ENCODE measurements at regions not wholly inside any gene's neighbourhood (a gene's known extent, or its start where the extent isn't known, plus 50 kb on each side); places are given as distances from the start of the nearest gene placed in this dataset.
"Not testable (repeated sequence)": the region's sequence is repeated elsewhere in the genome, so short reads cannot be mapped to it uniquely, and the experiment has no call there.

DNA sequence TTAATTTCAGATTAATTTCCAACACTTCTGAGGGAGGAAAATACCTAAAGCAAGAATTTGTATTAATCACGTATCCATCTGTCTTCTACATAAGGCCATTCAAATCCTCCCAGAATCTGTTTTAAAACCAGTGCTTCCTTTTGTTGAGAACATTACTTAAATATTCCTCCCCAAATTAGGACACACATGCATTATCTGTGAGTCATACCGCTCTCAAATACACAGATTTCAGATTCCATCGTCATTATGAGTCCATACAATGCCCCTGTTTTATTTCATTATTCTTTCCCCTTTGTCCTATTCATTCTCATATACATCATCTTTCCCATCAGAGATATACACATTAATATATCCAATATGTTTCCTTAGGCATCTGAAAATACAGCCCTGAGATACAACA is 57.3 kb upstream of the PRSS12 start:
- DNase-seq (ENCODE audit: low read depth): no peak

DNA sequence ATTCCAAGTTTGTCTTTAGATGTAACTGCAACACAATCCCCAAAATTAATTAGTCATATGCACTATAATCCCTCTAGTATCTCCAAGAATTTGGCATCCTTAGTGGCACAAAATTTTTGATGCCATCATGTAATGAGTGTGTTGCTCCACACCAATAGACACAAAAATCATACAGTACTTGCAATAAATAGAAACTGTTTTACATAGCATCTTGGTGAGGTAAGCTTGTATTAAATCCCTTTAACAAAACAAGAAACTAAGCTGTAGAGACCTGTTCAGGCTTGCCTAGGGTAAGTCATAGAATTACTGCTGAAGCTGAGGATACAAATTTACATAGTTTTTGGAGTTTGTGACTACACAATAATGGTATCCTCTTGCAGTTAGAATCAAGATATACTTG is 64.5 kb upstream of the PRSS12 start:
- no peak for DNase-seq (ENCODE audit: low read depth)

DNA sequence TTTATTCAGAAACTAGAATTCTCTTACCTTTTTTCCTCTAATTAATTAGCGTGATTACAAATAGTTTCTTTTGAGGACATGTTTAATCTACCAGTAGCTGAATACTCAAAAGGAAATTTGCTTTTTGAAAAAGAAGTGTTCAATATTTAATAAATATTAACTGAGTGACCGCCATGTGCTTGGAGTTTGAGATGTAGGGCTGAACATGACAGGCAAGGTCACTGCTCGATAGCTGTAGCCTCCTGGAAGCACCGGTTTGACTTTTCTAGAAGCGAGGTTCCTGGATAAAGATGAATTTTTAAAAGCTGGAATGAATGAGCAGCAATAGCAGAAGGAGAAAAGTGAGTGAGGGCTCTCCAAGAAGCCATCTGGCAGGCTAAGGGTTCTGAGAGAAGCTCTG is 65.0 kb upstream of the PRSS12 start:
- not testable (repeated sequence) for DNase-seq (ENCODE audit: low read depth)

DNA sequence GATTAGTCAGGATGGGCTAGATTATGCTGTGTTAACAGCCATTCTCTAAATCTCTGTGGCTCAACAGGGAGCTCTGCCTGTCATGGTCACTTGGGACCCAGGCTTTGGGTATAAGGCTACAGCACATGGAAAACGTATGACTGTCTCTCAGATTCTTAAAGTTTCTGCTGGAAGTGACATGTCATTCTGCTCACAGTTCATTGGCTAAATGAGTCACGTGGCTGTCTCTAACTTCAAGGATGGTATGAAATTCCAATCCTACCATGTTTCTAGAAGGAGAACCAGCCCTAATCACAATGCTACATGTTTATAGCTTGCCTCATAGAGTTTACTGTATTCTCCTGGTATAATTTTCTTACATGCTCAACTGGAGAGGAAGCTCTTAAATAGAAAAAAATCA is 65.6 kb upstream of the PRSS12 start:
- not testable (repeated sequence) for DNase-seq (ENCODE audit: low read depth)

DNA sequence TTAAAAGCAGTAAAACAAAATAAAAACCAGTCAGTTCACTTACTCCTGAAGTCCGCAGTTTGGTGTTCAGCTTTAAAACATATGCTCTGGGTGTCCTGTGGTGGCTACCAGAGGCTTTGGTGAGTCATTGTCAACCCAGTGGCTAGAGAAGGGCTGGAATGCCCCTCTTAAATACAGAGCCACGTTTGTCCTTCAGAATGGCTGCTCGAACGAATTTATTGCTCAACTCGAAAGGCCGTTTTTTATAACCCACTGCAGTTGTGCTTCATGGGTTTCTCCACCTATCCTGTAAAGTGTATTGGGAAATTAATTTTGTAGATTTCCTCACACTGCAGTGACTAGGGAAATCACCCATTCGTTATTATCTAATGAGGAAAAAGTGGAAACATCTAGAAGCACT is 66.8 kb upstream of the PRSS12 start:
- not testable (repeated sequence) for DNase-seq (ENCODE audit: low read depth)

DNA sequence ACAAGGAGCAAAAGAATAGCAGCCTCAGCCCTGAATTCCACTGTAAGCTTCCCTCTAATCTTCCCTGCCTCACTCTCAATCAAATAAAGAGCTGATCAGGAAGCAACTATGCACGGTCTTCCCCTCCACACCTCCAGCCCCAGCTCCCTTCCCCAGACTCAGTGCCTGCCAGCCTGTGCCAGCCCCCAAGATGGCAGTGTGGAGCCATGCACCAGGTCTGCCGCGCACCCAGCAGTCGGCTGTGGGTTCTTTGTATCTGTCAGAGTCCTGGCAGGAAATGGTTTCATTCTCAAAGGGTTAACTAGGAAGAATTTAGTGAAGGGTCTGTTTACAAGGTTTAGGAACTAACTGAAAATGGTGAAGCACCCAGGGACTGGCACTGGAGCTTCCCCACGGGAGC is 71.3 kb upstream of the PRSS12 start:
- DNase-seq (ENCODE audit: low read depth): not testable (repeated sequence)

DNA sequence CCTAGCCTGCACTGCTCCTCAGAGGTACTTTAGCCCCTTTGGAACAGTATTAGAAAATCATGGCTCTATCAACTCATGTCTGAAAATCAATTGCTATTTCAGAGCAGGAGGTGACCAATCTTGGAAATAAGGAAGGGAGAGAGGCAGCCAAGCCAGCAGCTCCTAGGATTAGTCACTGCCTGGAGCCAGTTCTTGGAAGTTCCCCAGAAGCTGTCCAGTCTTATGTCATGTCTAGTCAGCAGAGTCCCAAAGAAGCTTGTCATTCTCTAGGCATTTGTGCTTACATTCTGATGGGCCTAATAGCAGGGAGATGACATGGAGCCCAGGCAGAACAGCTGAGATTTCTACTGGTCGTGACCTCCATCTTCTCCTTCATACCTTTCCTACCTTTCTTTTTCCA is 76.1 kb upstream of the PRSS12 start:
- DNase-seq (ENCODE audit: low read depth): not testable (repeated sequence)

DNA sequence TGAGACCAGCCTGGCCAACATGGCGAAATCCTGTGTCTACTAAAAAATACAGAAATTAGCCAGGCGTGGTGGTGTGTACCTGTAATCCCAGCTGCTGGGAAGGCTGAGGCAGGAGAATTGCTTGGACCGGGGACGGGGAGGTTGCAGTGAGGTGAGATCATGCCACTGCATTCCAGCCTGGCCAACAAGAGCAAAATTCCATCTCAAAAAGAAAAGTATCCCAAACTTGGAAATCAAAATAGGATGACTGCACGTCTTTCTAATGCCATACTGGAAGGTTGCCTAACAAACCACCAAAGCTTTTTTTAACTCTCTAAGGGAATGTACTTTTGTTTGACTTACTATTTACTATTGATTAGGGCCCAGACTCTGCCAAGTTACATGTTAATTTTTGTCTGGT is 79.6 kb upstream of the PRSS12 start:
- DNase-seq (ENCODE audit: low read depth): not testable (repeated sequence)

DNA sequence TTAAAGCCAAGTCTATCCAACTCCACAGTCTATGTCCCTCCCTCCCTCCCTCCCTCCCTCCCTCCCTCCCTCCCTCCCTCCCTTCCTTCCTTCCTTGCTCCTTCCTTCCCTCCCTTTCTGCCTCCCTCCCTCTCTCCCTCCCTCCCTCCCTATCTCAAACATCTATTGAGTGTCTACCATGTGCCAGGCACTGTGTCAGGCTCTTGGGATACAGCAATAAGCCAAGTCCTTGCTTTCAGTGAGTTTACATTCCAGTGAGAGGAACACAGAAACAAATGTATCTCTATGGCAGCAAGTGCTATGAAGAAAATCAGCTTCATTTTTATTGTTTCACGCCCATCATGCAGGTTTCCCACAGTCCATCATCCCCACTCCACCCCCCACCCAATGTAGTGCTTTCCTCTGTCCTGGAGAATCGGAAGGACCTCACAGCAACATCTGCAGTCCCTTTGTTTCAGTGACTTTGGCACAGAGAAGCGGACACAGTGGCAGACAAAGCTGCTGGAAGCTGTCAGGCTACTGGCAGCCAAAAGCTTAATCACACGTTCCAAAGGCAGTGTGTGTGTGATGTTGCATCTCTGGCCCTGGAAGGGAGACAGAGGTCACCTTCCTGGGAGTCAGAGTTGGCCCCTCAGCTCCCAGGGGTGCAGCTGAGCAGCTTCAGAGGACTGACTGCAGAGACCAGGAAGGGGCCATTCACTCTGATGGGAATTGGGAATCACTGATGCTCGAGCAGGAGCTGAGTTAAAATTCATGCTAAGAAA is 81.0 kb upstream of the PRSS12 start:
- DNase-seq (ENCODE audit: low read depth): not testable (repeated sequence)

DNA sequence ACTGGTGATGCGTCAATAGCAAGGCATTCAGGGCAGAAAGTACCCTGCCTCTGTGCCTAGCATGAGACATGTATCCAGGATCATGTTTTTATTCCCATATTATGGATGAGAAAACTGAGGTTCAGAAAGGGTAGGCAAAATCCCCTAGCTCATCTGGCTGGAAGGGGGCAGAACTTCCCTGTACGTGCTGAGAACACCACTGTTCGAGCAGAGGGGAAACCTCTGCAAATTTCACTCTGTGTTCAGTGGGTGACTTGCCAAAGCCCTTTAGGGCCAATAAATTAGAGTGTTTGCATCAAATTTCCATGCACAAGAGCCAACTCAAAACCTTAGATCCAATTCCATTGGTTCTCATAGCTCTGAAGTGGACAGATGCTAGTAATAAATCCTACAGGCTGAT is 82.6 kb upstream of the PRSS12 start:
- not testable (repeated sequence) for DNase-seq (ENCODE audit: low read depth)

DNA sequence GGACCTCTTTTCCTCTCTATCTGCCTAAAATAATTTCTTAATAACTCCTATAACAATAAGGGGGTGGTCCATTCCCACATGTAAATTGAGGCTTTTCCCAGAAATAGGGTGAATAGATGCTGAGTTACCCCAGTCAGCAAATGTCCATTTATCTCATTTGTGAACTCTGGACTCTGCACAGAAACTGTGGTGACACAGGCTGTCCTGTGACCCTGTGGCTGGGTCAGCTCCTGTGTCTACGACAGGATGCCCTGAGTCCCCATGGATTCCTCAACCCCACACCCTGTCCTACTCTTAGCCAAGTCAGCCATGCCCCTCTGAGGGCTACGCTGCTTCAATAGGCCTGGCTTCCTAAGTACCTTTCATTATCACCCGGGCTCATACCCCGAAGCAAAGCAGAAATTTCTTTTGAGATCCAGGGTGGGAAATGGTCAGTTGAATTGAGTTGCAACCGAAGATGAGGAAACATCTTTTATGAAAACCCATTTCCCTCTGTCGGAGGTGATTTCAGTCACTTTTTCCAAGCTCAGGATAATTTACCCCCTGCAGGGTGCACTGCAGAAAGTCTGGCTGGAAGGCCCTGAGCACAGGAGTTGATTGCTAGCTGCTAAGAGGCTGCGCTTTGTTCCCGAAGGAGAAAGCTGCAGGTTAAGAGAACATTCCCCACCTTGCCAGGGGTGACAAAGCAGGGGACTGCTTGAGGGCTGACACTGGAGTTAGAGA is 89.5 kb upstream of the PRSS12 start:
- not testable (repeated sequence) for DNase-seq (ENCODE audit: low read depth)

DNA sequence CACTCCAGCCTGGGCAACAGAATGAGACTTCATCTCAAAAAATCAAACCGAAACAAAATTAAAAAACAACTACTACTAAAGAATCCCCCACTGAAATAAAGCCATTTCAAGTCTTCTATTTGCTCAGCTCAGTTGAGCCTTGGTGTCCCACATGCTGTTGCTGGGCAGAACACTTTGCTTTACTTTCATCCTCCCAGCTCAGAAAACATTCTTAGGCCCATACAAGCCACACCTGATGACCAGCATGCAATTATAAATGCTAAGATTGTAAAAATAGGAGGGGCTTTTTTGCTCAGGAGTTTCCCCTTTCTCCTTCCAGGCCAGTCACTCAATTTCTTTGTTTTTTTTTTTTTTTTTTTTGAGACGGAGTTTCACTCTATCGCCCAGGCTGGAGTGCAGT is 94.6 kb upstream of the PRSS12 start:
- DNase-seq (ENCODE audit: low read depth): not testable (repeated sequence)

DNA sequence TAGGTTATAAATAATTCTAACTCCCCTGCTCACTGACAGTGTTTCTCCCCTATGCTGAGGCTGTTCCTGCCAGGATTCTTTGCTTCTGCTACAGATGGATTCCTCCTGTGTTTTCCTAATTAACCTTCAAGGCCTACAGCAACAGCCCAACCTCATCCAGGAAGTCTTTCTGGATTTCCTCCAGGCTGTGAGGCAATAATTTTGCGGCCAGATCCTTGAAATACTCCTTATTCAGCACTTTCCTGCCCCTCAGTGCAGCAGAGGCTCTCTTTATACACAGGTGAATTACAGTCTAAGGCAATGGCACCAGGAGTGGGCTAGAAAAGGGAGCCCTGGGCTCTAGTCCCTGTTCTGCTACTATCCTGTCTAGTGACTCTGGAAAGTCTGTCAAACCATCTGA is 102.1 kb upstream of the PRSS12 start:
- DNase-seq (ENCODE audit: low read depth): not testable (repeated sequence)

DNA sequence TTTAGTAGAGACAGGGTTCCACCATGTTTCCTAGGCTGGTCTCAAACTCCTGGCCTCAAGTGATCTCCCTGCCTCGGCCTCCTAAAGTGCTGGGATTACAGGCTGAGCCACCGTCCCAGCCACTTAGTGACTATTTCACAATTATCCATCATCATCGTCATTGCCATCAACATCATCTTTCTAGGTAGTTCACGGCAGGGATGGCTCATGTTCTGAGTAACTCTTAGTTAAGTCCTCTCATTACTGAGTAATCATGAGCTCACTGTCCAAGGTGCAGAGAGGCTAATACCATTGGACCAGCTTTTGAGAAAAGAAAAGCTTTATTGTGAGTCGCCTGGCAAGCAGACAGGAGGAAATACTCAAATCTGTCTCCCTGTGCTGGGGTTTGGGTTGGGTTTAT is 108.6 kb upstream of the PRSS12 start:
- DNase-seq (ENCODE audit: low read depth): not testable (repeated sequence)

DNA sequence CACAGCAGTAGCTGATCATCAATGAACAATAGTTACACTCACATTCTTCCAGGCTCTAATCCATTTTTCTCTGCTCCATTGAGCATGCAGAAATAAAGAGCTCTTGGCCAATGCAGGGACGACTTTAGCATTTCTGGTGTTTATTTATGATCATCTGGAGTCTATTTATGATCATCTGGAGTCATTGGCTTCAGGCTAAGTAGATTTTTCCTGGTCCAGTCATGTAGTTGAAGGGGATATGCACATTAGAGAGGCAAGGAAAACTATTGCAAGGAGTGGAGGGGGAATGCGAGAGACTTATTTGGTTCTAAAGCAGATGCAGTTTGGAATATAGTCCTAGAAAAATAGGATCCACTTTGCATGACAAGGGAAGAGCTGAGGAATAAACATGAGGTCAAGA is 113.0 kb upstream of the PRSS12 start:
- DNase-seq (ENCODE audit: low read depth): not testable (repeated sequence)

DNA sequence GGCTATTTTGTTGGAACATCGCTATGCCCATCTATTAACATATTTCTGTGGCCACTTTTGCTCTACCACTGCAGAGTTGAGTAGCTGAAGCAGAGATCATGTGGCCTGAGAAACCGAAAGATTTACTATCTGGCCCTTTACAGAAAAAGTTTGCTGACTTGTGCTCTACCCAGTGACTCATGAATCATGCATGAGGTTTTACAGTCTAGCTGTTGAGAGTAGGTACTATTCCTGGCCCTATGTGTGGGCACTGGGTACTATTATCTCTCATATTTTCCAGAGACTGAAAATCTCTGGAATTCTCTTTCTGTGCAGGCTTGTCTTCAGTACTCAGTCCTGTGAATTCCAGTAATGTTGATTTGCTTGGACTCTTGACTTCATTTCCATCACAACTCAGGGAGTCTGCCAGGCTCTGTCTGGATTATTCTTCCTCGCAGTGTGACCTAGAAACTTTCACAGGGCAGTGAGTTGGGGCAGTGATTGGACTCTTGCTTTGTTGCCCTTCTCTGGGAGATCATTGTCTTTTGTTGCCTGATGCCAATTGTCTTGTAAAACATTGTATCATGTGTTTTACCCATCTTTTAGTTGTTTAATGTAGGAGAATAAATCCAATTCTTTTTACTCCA is 121.3 kb upstream of the PRSS12 start:
- DNase-seq (ENCODE audit: low read depth): not testable (repeated sequence)

DNA sequence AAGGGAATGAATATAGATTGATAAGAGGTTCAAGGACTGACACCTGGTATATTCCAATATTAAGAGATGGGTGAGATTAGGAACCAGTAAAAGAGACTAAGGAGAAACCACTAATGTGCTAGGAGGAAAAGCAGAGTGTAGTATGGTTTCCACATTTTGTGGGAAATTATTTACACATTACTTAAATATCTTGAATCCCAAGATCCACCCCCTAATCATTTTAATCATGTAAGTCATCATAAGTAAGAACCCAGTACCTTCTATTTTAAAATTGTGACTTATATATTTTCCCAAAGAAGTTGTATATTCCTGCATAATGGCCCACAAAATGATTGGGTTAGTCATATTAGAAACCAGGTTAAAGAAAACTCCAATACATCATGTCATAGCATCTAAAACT is 122.0 kb upstream of the PRSS12 start:
- DNase-seq (ENCODE audit: low read depth): not testable (repeated sequence)

DNA sequence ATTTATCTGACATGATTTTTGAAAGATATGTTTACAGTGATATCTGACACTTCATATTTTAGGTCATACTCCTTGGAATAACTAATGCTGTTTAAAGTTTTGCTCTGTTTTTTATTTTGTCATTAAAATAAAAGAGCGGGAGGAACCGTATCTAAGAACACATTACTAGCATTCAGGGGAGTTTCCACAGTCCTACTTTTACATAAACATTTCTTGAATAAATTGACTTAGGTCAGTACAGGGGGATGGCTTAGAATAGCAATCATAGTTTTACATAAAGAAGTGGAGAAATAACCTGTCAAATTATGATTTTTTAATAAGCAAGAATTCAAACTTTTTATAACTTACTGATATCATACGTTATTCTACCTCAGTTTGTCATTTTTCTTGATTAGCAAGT is 123.1 kb upstream of the PRSS12 start:
- DNase-seq (ENCODE audit: low read depth): not testable (repeated sequence)

DNA sequence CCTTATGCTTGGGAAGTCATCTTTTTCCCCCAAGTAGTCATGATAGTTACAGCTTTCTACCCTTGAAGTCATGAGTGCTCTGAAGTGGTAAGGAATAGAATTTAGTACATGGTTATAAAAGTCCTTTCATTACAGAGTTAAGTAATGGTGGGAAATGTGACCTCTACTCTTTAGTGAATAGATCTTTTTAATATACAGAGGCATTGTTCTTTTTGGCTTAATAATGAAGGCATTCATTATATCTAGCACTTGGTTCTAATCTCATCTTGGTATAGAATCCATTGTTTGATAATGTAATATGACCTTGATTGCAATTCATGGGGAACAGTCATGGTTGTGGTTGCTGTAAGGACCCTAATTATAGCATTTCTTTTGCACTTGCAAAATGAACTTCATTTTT is 125.0 kb upstream of the PRSS12 start:
- DNase-seq (ENCODE audit: low read depth): not testable (repeated sequence)

DNA sequence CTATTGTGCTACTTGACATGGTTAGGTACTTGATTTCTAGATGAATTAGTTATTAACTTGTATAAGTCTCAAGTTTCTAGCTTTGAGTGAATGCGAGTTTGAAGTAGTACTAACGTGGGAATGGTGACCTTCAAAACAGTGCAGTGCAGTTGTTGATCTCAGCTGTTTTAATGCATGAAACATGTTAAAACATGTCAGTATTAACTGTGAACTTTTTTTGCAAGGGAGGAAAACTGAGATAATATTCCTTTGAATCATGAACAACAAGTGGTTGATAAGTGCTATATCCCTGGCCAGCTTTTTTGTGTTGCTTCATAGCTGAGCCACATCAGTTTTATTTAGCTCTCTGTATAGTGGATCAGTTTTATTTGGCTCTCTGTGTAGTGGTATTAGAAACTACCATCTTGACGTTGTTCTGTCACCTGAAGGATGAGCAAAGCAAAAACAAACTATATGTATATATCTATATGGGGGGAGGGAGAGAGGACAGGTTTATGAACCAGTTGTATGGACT is 133.1 kb upstream of the PRSS12 start:
- not testable (repeated sequence) for DNase-seq (ENCODE audit: low read depth)

DNA sequence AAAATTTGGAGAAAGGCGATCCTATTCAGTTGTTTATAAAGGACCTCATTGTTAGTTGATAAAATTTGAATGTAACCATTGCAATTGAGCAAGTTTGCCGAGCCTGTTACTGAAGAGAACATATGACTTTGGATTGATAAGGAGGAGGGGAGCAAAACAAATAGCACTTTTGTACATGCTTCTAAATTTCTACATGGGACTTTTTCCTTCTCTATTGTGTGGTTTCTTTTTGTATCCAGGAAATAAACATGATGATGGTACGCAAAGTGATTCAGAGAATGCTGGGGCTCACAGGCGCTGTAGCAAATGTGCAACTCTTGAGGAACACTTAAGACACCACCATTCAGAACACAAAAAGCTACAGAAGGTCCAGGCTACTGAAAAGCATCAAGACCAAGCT is 140.2 kb upstream of the PRSS12 start:
- not testable (repeated sequence) for DNase-seq (ENCODE audit: low read depth)

DNA sequence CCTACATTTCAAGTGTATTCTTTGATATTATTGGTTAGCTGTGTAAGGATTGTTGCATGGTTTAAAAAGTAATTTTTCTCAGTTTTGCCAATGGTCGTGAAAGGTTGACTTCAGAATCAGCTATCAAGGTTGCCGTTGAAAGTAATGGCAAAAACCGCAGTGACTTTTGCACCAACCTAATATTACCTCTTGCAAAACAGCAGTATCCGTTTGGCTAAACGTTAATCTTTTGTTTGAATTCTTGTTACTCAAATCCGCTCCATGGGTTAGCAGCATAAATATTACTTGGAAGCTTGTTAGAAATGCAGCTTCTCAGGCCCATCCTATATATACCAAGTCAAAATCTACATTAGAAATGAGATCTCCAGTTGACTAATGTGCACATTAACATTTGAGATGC is 141.6 kb upstream of the PRSS12 start:
- DNase-seq (ENCODE audit: low read depth): not testable (repeated sequence)

DNA sequence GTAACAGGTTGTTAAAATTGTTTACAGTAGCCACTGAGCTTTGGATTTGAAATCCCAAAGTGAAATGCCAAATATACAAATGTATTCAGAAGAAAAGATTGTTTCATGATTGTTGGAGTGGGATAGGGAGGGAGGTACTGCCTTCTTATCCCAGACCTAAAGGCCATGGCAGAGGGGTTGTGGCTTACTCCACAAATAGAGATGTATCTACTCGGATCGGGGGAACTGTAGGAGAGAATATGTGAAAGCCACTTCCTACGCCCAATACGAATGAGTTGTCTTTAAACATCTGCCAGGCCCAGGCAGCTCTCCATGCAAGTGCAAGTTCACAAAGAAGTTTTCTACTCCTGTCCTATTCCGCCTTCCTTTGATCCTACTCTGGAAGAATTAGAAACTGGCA is 150.2 kb upstream of the PRSS12 start:
- DNase-seq (ENCODE audit: low read depth): not testable (repeated sequence)
